ENCODE measurements at regions not wholly inside any gene's neighbourhood (a gene's known extent, or its start where the extent isn't known, plus 50 kb on each side); places are given as distances from the start of the nearest gene placed in this dataset.
"Not testable (repeated sequence)": the region's sequence is repeated elsewhere in the genome, so short reads cannot be mapped to it uniquely, and the experiment has no call there.

DNA sequence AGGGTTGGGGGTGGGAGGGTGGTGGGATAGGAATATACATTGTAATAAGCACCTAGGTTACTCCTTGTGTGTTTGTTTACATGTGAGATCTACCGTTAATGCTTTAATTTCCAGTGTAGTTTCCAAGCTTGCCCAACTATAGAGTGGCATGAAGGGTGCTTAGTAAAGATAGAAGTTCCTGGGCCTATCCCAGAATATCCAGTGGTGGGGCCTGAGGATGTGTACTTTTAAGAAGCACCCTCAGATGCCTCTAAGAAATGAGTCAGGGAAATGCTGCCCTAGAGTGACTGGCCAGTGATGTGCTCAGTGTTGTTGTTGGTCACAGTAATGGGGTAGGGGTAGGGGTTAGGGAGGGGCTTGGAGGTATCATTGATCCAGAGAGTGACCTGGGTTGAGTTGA, 141.3 kb downstream of the TSEN15 start:
- 80 to 96% methylated on average over 1 of the region's 1 CpG for WGBS, 2 donors
- Histone ChIP-seq H3K9me3 (no peaks in the 10 kb centered on the region), H3K27me3 (no peaks in the 10 kb centered on the region), H3K27ac (no peak overlapping the region), H3K4me1 (no peaks in the 10 kb centered on the region), H3K4me3 (no peak overlapping the region), H3K36me3 (no peaks in the 10 kb centered on the region)
- intact Hi-C loops (cut with DNase I), result no loop called here
- no peak for FAIRE-seq
- TF ChIP-seq, protein P1, sequence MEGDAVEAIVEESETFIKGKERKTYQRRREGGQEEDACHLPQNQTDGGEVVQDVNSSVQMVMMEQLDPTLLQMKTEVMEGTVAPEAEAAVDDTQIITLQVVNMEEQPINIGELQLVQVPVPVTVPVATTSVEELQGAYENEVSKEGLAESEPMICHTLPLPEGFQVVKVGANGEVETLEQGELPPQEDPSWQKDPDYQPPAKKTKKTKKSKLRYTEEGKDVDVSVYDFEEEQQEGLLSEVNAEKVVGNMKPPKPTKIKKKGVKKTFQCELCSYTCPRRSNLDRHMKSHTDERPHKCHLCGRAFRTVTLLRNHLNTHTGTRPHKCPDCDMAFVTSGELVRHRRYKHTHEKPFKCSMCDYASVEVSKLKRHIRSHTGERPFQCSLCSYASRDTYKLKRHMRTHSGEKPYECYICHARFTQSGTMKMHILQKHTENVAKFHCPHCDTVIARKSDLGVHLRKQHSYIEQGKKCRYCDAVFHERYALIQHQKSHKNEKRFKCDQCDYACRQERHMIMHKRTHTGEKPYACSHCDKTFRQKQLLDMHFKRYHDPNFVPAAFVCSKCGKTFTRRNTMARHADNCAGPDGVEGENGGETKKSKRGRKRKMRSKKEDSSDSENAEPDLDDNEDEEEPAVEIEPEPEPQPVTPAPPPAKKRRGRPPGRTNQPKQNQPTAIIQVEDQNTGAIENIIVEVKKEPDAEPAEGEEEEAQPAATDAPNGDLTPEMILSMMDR (IDR thresholded peaks at IDR 0.05), result no peak
- DNase-seq, result no peak
- no peak for ATAC-seq

DNA sequence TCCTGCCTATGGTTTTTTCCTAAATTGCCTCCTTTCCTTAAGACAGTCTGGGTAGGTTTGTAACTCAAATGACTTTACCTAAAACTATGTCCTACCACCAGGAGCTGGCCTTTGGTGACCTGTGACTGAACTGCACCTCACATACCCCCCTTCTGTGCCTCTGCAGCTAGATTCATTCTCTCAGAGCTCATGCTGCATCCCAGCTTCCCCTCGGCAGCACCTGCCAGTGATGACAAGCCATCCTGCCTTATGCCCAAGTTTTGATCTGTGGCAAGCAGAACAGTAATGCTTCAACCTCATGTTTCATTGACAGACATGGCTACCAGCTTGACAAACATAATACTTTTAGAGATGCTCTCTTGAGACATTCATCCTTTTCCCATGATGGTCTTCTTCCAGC, 141.9 kb downstream of the TSEN15 start:
- Histone ChIP-seq H3K36me3 (no peaks in the 10 kb centered on the region), H3K27ac (no peak overlapping the region), H3K4me3 (no peak overlapping the region), H3K27me3 (no peaks in the 10 kb centered on the region), H3K4me1 (no peaks in the 10 kb centered on the region), H3K9me3 (no peaks in the 10 kb centered on the region)
- WGBS, 2 donors, result 81 to 91% methylated on average over 1 of the region's 1 CpG
- FAIRE-seq, result no peak
- no peak for DNase-seq
- TF ChIP-seq, protein P1 (IDR thresholded peaks at IDR 0.05), result no peak
- intact Hi-C loops (cut with DNase I), result no loop called here
- no peak for ATAC-seq

DNA sequence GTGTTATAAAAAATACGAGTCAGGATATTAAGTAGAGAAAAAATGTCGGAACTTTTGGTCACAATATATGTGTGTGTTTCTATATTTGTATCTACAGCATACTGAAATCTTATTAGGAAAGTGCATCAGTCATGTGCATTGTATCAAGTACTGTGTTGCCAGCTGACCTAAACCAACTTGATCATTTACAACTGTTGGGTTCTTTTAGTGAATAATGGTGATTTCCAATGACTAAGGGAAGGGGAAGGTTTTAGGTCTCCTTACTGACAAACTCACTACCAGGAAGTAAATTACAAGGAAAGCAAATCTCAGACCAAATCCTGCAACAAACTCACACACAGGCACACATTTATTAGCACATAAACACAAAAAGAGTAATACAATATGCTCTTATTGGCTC, 142.7 kb downstream of the TSEN15 start:
- H3K9me3 ChIP-seq, result no peaks in the 10 kb centered on the region
- no peak for ATAC-seq
- H3K36me3 ChIP-seq, result no peaks in the 10 kb centered on the region
- no peak overlapping the region for H3K4me3 ChIP-seq
- H3K27ac ChIP-seq, result no peak overlapping the region
- no peak for FAIRE-seq
- intact Hi-C loops (cut with DNase I), result no loop called here
- WGBS, 2 donors, result 66 to 75% methylated on average over 2 of the region's 2 CpGs
- DNase-seq, result no peak
- no peaks in the 10 kb centered on the region for H3K4me1 ChIP-seq
- TF ChIP-seq, protein P1 (IDR thresholded peaks at IDR 0.05), result no peak
- no peaks in the 10 kb centered on the region for H3K27me3 ChIP-seq

DNA sequence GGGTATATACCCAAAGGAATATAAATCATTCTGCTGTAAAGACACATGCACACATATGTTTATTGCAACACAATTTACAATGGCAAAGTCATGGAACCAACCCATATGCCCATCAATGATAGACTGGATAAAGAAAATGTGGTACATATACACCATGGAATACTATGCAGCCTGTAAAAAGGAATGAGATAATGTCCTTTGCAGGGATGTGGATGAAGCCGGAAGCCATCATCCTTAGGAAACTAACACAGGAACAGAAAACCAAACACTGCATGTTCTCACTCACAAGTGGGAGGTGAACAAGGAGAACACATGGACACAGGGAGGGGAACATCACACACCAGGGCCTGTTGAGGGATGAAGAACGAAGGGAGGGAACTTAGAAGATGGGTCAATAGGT, 144.2 kb downstream of the TSEN15 start:
- WGBS, 2 donors, result 68 to 82% methylated on average over 2 of the region's 2 CpGs
- ATAC-seq; H3K4me3 ChIP-seq; H3K27me3 ChIP-seq; H3K36me3 ChIP-seq; FAIRE-seq; H3K4me1 ChIP-seq; DNase-seq; H3K27ac ChIP-seq; H3K9me3 ChIP-seq; intact Hi-C loops (cut with DNase I): not testable (repeated sequence)

DNA sequence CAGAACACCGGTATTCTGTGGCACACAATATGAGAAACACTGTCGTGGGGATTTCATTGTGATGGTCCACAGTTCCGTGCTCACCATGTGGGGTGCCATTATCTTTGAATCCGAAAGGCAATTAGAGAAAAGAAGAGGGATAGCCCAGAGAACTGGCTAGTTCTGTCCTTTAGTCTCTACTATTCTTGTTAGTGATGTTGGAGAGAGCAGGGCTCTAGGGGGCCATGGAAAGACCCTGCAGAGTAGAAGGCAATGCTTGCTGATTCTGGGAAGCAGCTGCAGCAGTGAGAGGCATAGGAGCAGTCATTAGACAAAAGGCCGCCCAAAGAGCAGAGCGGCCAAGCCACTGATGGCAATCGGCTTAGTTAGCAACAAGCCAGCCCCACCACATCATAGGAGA, 146.3 kb downstream of the TSEN15 start:
- no peak overlapping the region for H3K27ac ChIP-seq
- no peak for DNase-seq
- TF ChIP-seq, protein P1 (IDR thresholded peaks at IDR 0.05), result no peak
- no peaks in the 10 kb centered on the region for H3K9me3 ChIP-seq
- no peak overlapping the region for H3K4me3 ChIP-seq
- no peaks in the 10 kb centered on the region for H3K27me3 ChIP-seq
- no peaks in the 10 kb centered on the region for H3K4me1 ChIP-seq
- FAIRE-seq, result no peak
- no peaks in the 10 kb centered on the region for H3K36me3 ChIP-seq
- WGBS, 2 donors, result 76 to 86% methylated on average over 7 of the region's 7 CpGs
- intact Hi-C loops (cut with DNase I), result no loop called here
- no peak for ATAC-seq

DNA sequence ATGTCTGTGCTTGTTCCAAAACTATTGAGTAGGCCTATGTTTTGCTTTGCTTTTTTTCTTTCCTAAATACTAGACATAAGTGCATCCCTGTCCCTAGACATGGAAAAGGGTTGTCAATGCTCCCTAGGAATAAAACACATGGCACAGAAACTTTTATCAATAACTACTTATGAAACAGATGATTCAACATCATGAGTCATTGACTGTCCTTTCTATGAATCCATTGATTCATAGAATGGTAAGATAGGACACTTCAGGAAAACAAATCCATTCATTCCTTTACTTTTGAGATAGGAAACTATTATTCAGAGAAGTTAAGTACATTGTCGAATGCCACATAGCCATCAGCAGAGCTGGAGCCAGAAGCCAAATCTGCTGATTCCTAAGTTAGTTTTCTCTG, 147.5 kb downstream of the TSEN15 start:
- WGBS, 2 donors, result 90 to 93% methylated on average over 1 of the region's 1 CpG
- no peak overlapping the region for H3K27ac ChIP-seq
- no peak overlapping the region for H3K4me3 ChIP-seq
- ATAC-seq (no peak), DNase-seq (no peak), FAIRE-seq (no peak)
- no peaks in the 10 kb centered on the region for H3K4me1 ChIP-seq
- TF ChIP-seq, protein P1 (IDR thresholded peaks at IDR 0.05), result no peak
- H3K9me3 ChIP-seq, result no peaks in the 10 kb centered on the region
- intact Hi-C loops (cut with DNase I), result no loop called here
- H3K36me3 ChIP-seq, result no peaks in the 10 kb centered on the region
- no peaks in the 10 kb centered on the region for H3K27me3 ChIP-seq

Data from pancreas (tissue), 10 donors.